Activated T-cell treated with anti-CD3 and anti-CD28 coated beads, Interleukin-2, amount 50 U/mL, for 72 hours (primary cell): ENCODE measurements at regions not wholly inside any gene's neighbourhood (a gene's known extent, or its start where the extent isn't known, plus 50 kb on each side); places are given as distances from the start of the nearest gene placed in this dataset.

Experiments
- ATAC-seq, 2 donors: fragments of 150-1000 bp; cut with Tn5 transposase; replicated peaks in 1 of 2; 2 replicates each; pipeline ENCODE4 v1.10.0; 2021; ENCODE audit warnings: moderate library complexity in 2 of 2, mild to moderate bottlenecking in 1 of 2
- DNase-seq, 2 donors: peaks; one replicate each; pipeline ENCODE4 v3.0.0; 2021 to 2022; ENCODE audit warnings: mixed read lengths in 1 of 2
- H3K27ac Mint-ChIP-seq: one replicate; pipeline ENCODE4 v1.8.0; 2022; ENCODE audit warnings: mild to moderate bottlenecking, moderate library complexity, mixed read lengths
- H3K27me3 Mint-ChIP-seq: one replicate; pipeline ENCODE4 v1.8.0; 2022; ENCODE audit warnings: low read depth, mixed read lengths
- H3K36me3 Mint-ChIP-seq, 2 donors: one replicate each; pipeline ENCODE4 v1.8.0; 2022; ENCODE audit warnings: mixed read lengths in 2 of 2, mild to moderate bottlenecking in 1 of 2; ENCODE audit not compliant: insufficient read depth in 2 of 2
- H3K4me1 Mint-ChIP-seq: one replicate; pipeline ENCODE4 v1.8.0; 2022; ENCODE audit warnings: low read depth, mixed read lengths
- H3K4me3 Mint-ChIP-seq, 2 donors: one replicate each; pipeline ENCODE4 v1.8.0; 2022; ENCODE audit warnings: mild to moderate bottlenecking in 2 of 2, mixed read lengths in 2 of 2, moderate library complexity in 2 of 2
- H3K9me3 Mint-ChIP-seq, 2 donors: one replicate each; pipeline ENCODE4 v1.8.0; 2022; ENCODE audit warnings: mixed read lengths in 2 of 2

GRCh38 chr16:74104022-74104421 is 192.6 kb upstream of the PSMD7 start:
- Mint-ChIP-seq H3K4me3 (no peak overlapping the region), H3K4me1 (peaks cover 10% of the 10 kb centered on the region), H3K27ac (no peak overlapping the region), H3K27me3 (peaks cover 13% of the 10 kb centered on the region), H3K36me3 (no peaks in the 10 kb centered on the region), H3K9me3 (no peaks in the 10 kb centered on the region)
- ATAC-seq (no peak), DNase-seq (no peak)

- Mint-ChIP-seq H3K27ac (no peak overlapping the region), H3K4me3 (no peak overlapping the region), H3K4me1 (no peaks in the 10 kb centered on the region), H3K9me3 (no peaks in the 10 kb centered on the region), H3K36me3 (no peaks in the 10 kb centered on the region), H3K27me3 (peaks cover 13% of the 10 kb centered on the region)
- DNase-seq (no peak), ATAC-seq (no peak)
Observed at GRCh38 chr16:74101379-74102137, 195.1 kb upstream of the PSMD7 start.

- Mint-ChIP-seq H3K27me3 (peaks cover 13% of the 10 kb centered on the region), H3K9me3 (no peaks in the 10 kb centered on the region), H3K36me3 (no peaks in the 10 kb centered on the region), H3K4me1 (no peaks in the 10 kb centered on the region), H3K4me3 (no peak overlapping the region), H3K27ac (no peak overlapping the region)
- no peak for ATAC-seq
- no peak for DNase-seq
Observed at GRCh38 chr16:74100395-74101326, 196.0 kb upstream of the PSMD7 start.

- no peaks in the 10 kb centered on the region for H3K4me1 Mint-ChIP-seq
- H3K27me3 Mint-ChIP-seq: peaks cover 13% of the 10 kb centered on the region
- ATAC-seq: no peak
- no peak overlapping the region for H3K4me3 Mint-ChIP-seq
- no peaks in the 10 kb centered on the region for H3K36me3 Mint-ChIP-seq
- H3K27ac Mint-ChIP-seq: no peak overlapping the region
- no peak for DNase-seq
- H3K9me3 Mint-ChIP-seq: peaks cover 0 to 3% of the 10 kb centered on the region in 2 donors
Observed at GRCh38 chr16:74099530-74099929, 197.1 kb upstream of the PSMD7 start.

- Mint-ChIP-seq H3K27ac (no peak overlapping the region), H3K9me3 (peaks cover 0 to 3% of the 10 kb centered on the region in 2 donors), H3K36me3 (no peaks in the 10 kb centered on the region), H3K4me3 (no peak overlapping the region), H3K4me1 (no peaks in the 10 kb centered on the region), H3K27me3 (no peaks in the 10 kb centered on the region)
- DNase-seq (no peak), ATAC-seq (no peak)
Observed at GRCh38 chr16:74094962-74095361, 201.7 kb upstream of the PSMD7 start.

GRCh38 chr16:74094514-74094913 is 202.1 kb upstream of the PSMD7 start:
- H3K4me3 Mint-ChIP-seq: no peak overlapping the region
- no peaks in the 10 kb centered on the region for H3K27me3 Mint-ChIP-seq
- H3K36me3 Mint-ChIP-seq: no peaks in the 10 kb centered on the region
- ATAC-seq: no peak
- peaks cover 0 to 3% of the 10 kb centered on the region in 2 donors for H3K9me3 Mint-ChIP-seq
- DNase-seq: no peak
- H3K27ac Mint-ChIP-seq: no peak overlapping the region
- no peaks in the 10 kb centered on the region for H3K4me1 Mint-ChIP-seq

- no peak overlapping the region for H3K4me3 Mint-ChIP-seq
- ATAC-seq: no peak
- no peaks in the 10 kb centered on the region for H3K36me3 Mint-ChIP-seq
- no peak overlapping the region for H3K27ac Mint-ChIP-seq
- DNase-seq: no peak
- peaks cover 0 to 3% of the 10 kb centered on the region in 2 donors for H3K9me3 Mint-ChIP-seq
- no peaks in the 10 kb centered on the region for H3K4me1 Mint-ChIP-seq
- no peaks in the 10 kb centered on the region for H3K27me3 Mint-ChIP-seq
Observed at GRCh38 chr16:74092336-74092735, 204.3 kb upstream of the PSMD7 start.

GRCh38 chr16:74090871-74091270 is 205.7 kb upstream of the PSMD7 start:
- H3K27me3 Mint-ChIP-seq: no peaks in the 10 kb centered on the region
- peaks cover 0 to 3% of the 10 kb centered on the region in 2 donors for H3K9me3 Mint-ChIP-seq
- no peak overlapping the region for H3K27ac Mint-ChIP-seq
- H3K4me1 Mint-ChIP-seq: no peaks in the 10 kb centered on the region
- no peaks in the 10 kb centered on the region for H3K36me3 Mint-ChIP-seq
- H3K4me3 Mint-ChIP-seq: no peak overlapping the region
- no peak for DNase-seq
- ATAC-seq: no peak

GRCh38 chr16:74083541-74083940 is 213.1 kb upstream of the PSMD7 start:
- Mint-ChIP-seq H3K27me3 (peaks cover 6% of the 10 kb centered on the region), H3K4me1 (peaks cover 9% of the 10 kb centered on the region), H3K36me3 (no peaks in the 10 kb centered on the region), H3K9me3 (no peaks in the 10 kb centered on the region), H3K27ac (no peak overlapping the region), H3K4me3 (no peak overlapping the region)
- ATAC-seq (no peak), DNase-seq (no peak)

- H3K36me3 Mint-ChIP-seq: peaks cover 0 to 2% of the 10 kb centered on the region in 2 donors
- peaks cover 16% of the 10 kb centered on the region for H3K4me1 Mint-ChIP-seq
- no peak overlapping the region for H3K27ac Mint-ChIP-seq
Observed at GRCh38 chr16:74080311-74080710, 216.3 kb upstream of the PSMD7 start.

GRCh38 chr16:74079232-74079586 is 217.4 kb upstream of the PSMD7 start:
- Mint-ChIP-seq H3K36me3 (peaks cover 0 to 2% of the 10 kb centered on the region in 2 donors), H3K9me3 (peaks cover 2 to 3% of the 10 kb centered on the region in 2 donors), H3K4me3 (no peak overlapping the region), H3K27me3 (peaks cover 13% of the 10 kb centered on the region), H3K4me1 (peaks cover 16% of the 10 kb centered on the region), H3K27ac (no peak overlapping the region)
- ATAC-seq: no peak
- no peak for DNase-seq

More at GRCh38 chr16:74080311-74080710, 216.3 kb upstream of the PSMD7 start:
- DNase-seq: no peak
- H3K27me3 Mint-ChIP-seq: peaks cover 13% of the 10 kb centered on the region
- no peak overlapping the region for H3K4me3 Mint-ChIP-seq
- H3K9me3 Mint-ChIP-seq: peaks cover 2 to 3% of the 10 kb centered on the region in 2 donors
- ATAC-seq: no peak

- no peak overlapping the region for H3K4me3 Mint-ChIP-seq
- DNase-seq (no peak), ATAC-seq (no peak)
- H3K36me3 Mint-ChIP-seq: peaks cover 0 to 2% of the 10 kb centered on the region in 2 donors
- peaks cover 13% of the 10 kb centered on the region for H3K27me3 Mint-ChIP-seq
- peaks cover 16% of the 10 kb centered on the region for H3K4me1 Mint-ChIP-seq
- peaks cover 2 to 3% of the 10 kb centered on the region in 2 donors for H3K9me3 Mint-ChIP-seq
- H3K27ac Mint-ChIP-seq: no peak overlapping the region
Observed at GRCh38 chr16:74078511-74079231, 217.9 kb upstream of the PSMD7 start.

GRCh38 chr16:74076568-74076967 is 220.0 kb upstream of the PSMD7 start:
- no peak for ATAC-seq
- Mint-ChIP-seq H3K9me3 (peaks cover 2 to 3% of the 10 kb centered on the region in 2 donors), H3K36me3 (peaks cover 0 to 2% of the 10 kb centered on the region in 2 donors), H3K27ac (no peak overlapping the region), H3K27me3 (peaks cover 7% of the 10 kb centered on the region), H3K4me1 (peaks cover 16% of the 10 kb centered on the region), H3K4me3 (no peak overlapping the region)
- DNase-seq: no peak
